ENCODE measurements at regions not wholly inside any gene's neighbourhood (a gene's known extent, or its start where the extent isn't known, plus 50 kb on each side); places are given as distances from the start of the nearest gene placed in this dataset.

GRCh38 chr14:53885136-53885640 is 71.4 kb downstream of the BMP4 start:
- no peaks in the 10 kb centered on the region for H3K36me3 ChIP-seq
- H3K27ac ChIP-seq: no peak overlapping the region
- H3K27me3 ChIP-seq: no peaks in the 10 kb centered on the region
- no peak for DNase-seq (ENCODE audit: low spot score in 2 of 2)
- H3K9me3 ChIP-seq: no peaks in the 10 kb centered on the region
- WGBS, 2 donors: 45 to 66% methylated on average over 1 of the region's 1 CpG
- TF ChIP-seq EP300 (IDR thresholded peaks at IDR 0.05) (no peak), POLR2A (IDR thresholded peaks at IDR 0.05) (no peak)
- TF ChIP-seq, protein P1, sequence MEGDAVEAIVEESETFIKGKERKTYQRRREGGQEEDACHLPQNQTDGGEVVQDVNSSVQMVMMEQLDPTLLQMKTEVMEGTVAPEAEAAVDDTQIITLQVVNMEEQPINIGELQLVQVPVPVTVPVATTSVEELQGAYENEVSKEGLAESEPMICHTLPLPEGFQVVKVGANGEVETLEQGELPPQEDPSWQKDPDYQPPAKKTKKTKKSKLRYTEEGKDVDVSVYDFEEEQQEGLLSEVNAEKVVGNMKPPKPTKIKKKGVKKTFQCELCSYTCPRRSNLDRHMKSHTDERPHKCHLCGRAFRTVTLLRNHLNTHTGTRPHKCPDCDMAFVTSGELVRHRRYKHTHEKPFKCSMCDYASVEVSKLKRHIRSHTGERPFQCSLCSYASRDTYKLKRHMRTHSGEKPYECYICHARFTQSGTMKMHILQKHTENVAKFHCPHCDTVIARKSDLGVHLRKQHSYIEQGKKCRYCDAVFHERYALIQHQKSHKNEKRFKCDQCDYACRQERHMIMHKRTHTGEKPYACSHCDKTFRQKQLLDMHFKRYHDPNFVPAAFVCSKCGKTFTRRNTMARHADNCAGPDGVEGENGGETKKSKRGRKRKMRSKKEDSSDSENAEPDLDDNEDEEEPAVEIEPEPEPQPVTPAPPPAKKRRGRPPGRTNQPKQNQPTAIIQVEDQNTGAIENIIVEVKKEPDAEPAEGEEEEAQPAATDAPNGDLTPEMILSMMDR (IDR thresholded peaks at IDR 0.05): no peak
- H3K4me3 ChIP-seq: no peak overlapping the region
- peaks cover 0 to 3% (median 0%) of the 10 kb centered on the region in 4 donors for H3K4me1 ChIP-seq

GRCh38 chr14:53884601-53885000 is 72.0 kb downstream of the BMP4 start:
- WGBS, 2 donors: 90 to 96% methylated on average over 1 of the region's 1 CpG

GRCh38 chr14:53883739-53884138 is 72.9 kb downstream of the BMP4 start:
- Histone ChIP-seq H3K27ac (no peak overlapping the region), H3K4me1 (no peaks in the 10 kb centered on the region), H3K9me3 (no peaks in the 10 kb centered on the region), H3K4me3 (no peak overlapping the region), H3K27me3 (no peaks in the 10 kb centered on the region), H3K36me3 (no peaks in the 10 kb centered on the region)
- DNase-seq (ENCODE audit: low spot score in 2 of 2): no peak
- TF ChIP-seq POLR2A (IDR thresholded peaks at IDR 0.05) (no peak), EP300 (IDR thresholded peaks at IDR 0.05) (no peak)
- TF ChIP-seq, protein P1 (IDR thresholded peaks at IDR 0.05): no peak
- WGBS, 2 donors: 93 to 95% methylated on average over 4 of the region's 4 CpGs

More at GRCh38 chr14:53884601-53885000, 72.0 kb downstream of the BMP4 start:
- Histone ChIP-seq H3K36me3 (no peaks in the 10 kb centered on the region), H3K27me3 (no peaks in the 10 kb centered on the region), H3K4me1 (no peaks in the 10 kb centered on the region), H3K9me3 (no peaks in the 10 kb centered on the region), H3K4me3 (no peak overlapping the region), H3K27ac (no peak overlapping the region)
- no peak for DNase-seq (ENCODE audit: low spot score in 2 of 2)
- TF ChIP-seq, protein P1 (IDR thresholded peaks at IDR 0.05): no peak
- TF ChIP-seq POLR2A (IDR thresholded peaks at IDR 0.05) (no peak), EP300 (IDR thresholded peaks at IDR 0.05) (no peak)

- TF ChIP-seq POLR2A (IDR thresholded peaks at IDR 0.05): no peak
- TF ChIP-seq, protein P1 (IDR thresholded peaks at IDR 0.05): no peak
- no peak for TF ChIP-seq EP300 (IDR thresholded peaks at IDR 0.05)
- DNase-seq (ENCODE audit: low spot score in 2 of 2): no peak
- Histone ChIP-seq H3K4me1 (no peaks in the 10 kb centered on the region), H3K9me3 (no peaks in the 10 kb centered on the region), H3K36me3 (no peaks in the 10 kb centered on the region), H3K4me3 (no peak overlapping the region), H3K27ac (no peak overlapping the region), H3K27me3 (no peaks in the 10 kb centered on the region)
- WGBS, 2 donors: 62 to 65% methylated on average over 4 of the region's 4 CpGs
Measured at GRCh38 chr14:53882684-53883083, 73.9 kb downstream of the BMP4 start.

GRCh38 chr14:53881921-53882320 is 74.7 kb downstream of the BMP4 start:
- WGBS, 2 donors: 61 to 71% methylated on average over 5 of the region's 5 CpGs
- Histone ChIP-seq H3K4me1 (no peaks in the 10 kb centered on the region), H3K36me3 (no peaks in the 10 kb centered on the region), H3K27me3 (no peaks in the 10 kb centered on the region), H3K9me3 (no peaks in the 10 kb centered on the region), H3K27ac (no peak overlapping the region), H3K4me3 (no peak overlapping the region)
- TF ChIP-seq, protein P1 (IDR thresholded peaks at IDR 0.05): no peak
- TF ChIP-seq POLR2A (IDR thresholded peaks at IDR 0.05) (no peak), EP300 (IDR thresholded peaks at IDR 0.05) (no peak)
- no peak for DNase-seq (ENCODE audit: low spot score in 2 of 2)
